ENCODE measurements at regions not wholly inside any gene's neighbourhood (a gene's known extent, or its start where the extent isn't known, plus 50 kb on each side); places are given as distances from the start of the nearest gene placed in this dataset.

DNA sequence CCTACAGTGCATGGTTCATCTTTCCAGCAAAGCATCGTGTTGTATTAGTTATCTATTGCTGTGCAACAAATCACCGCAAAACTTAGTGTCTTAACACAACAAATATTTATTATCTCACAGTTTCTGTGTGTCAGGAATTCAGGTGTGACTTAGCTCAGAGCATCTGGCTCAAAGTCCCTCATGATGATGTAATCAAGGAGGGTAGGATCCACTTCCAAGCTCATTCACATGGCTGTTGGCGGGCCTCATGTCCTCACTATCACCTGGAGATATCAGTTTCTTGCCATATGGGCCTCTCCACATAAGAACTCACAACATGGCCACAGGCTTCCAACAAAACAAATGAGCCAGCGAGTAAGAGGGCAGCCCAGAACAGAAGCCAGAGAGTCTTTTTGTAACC, 135.6 kb upstream of the GJB5 start:
- peaks cover under 1% of the 10 kb centered on the region for H3K36me3 Mint-ChIP-seq (ENCODE audit: insufficient read depth, unreplicated experiment)
- H3K36me3 ChIP-seq (ENCODE audit: control insufficient read depth, insufficient read depth, low read length) = no peaks in the 10 kb centered on the region
- peaks cover 6% of the 10 kb centered on the region for H3K27me3 Mint-ChIP-seq (ENCODE audit: insufficient read depth, unreplicated experiment)
- no peak overlapping the region for H3K4me3 ChIP-seq (ENCODE audit: low read depth, low read length)
- H3K9me3 ChIP-seq = no peaks in the 10 kb centered on the region
- ChIA-PET CTCF (no interaction called here), POLR2A (no interaction called here)
- no peaks in the 10 kb centered on the region for H3K9me3 Mint-ChIP-seq (ENCODE audit: unreplicated experiment)
- no peaks in the 10 kb centered on the region for H3K4me1 ChIP-seq
- BruUV-seq (replicated peaks) = no TSS peak
- no peak for DNase-seq
- TF ChIP-seq, protein P1, sequence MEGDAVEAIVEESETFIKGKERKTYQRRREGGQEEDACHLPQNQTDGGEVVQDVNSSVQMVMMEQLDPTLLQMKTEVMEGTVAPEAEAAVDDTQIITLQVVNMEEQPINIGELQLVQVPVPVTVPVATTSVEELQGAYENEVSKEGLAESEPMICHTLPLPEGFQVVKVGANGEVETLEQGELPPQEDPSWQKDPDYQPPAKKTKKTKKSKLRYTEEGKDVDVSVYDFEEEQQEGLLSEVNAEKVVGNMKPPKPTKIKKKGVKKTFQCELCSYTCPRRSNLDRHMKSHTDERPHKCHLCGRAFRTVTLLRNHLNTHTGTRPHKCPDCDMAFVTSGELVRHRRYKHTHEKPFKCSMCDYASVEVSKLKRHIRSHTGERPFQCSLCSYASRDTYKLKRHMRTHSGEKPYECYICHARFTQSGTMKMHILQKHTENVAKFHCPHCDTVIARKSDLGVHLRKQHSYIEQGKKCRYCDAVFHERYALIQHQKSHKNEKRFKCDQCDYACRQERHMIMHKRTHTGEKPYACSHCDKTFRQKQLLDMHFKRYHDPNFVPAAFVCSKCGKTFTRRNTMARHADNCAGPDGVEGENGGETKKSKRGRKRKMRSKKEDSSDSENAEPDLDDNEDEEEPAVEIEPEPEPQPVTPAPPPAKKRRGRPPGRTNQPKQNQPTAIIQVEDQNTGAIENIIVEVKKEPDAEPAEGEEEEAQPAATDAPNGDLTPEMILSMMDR (IDR thresholded peaks at IDR 0.05; ENCODE audit: insufficient read depth in 1 of 2, low read depth in 1 of 2, low read length in 1 of 2, severe bottlenecking in 1 of 2, unreplicated experiment in 1 of 2) = no peak
- H3K4me3 Mint-ChIP-seq (ENCODE audit: unreplicated experiment) = no peak overlapping the region
- H3K27ac Mint-ChIP-seq (ENCODE audit: unreplicated experiment) = no peak overlapping the region
- intact Hi-C loops (cut with micrococcal nuclease; ENCODE audit: unreplicated experiment) = no loop called here
- no peaks in the 10 kb centered on the region for H3K4me1 Mint-ChIP-seq (ENCODE audit: low read depth, unreplicated experiment)
- no peaks in the 10 kb centered on the region for H3K27me3 ChIP-seq (replicated peaks; ENCODE audit: control insufficient read depth, insufficient read depth, low read length)

DNA sequence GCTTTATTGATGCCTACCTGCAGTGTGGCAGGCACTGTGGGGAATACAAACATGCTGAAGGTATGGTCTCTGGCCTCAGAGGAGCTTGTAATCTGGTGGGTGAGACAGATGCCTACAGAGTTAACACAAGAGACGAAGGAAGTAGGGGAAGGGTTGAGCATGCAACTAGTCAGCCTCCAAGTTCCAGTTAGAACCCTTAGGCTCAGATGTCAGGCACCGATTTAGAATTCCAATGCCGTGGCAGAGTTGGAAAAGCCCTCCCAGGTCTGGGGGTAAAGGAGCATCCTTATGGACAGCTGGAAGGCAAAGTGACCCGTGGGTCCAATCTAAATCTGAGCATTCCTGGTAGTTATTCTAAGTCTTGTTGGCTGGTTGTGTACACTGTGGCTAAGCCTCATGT, 132.9 kb upstream of the GJB5 start:
- POLR2A ChIA-PET = no interaction called here
- Mint-ChIP-seq H3K4me3 (ENCODE audit: unreplicated experiment) (no peak overlapping the region), H3K27ac (ENCODE audit: unreplicated experiment) (no peak overlapping the region), H3K9me3 (ENCODE audit: unreplicated experiment) (no peaks in the 10 kb centered on the region), H3K27me3 (ENCODE audit: insufficient read depth, unreplicated experiment) (peaks cover 8% of the 10 kb centered on the region), H3K4me1 (ENCODE audit: low read depth, unreplicated experiment) (no peaks in the 10 kb centered on the region), H3K36me3 (ENCODE audit: insufficient read depth, unreplicated experiment) (no peaks in the 10 kb centered on the region)
- no peaks in the 10 kb centered on the region for H3K27me3 ChIP-seq (replicated peaks; ENCODE audit: control insufficient read depth, insufficient read depth, low read length)
- TF ChIP-seq, protein P1 (IDR thresholded peaks at IDR 0.05; ENCODE audit: insufficient read depth in 1 of 2, low read depth in 1 of 2, low read length in 1 of 2, severe bottlenecking in 1 of 2, unreplicated experiment in 1 of 2) = no peak
- H3K9me3 ChIP-seq = no peaks in the 10 kb centered on the region
- no peaks in the 10 kb centered on the region for H3K4me1 ChIP-seq
- no peak for DNase-seq
- intact Hi-C loops (cut with micrococcal nuclease; ENCODE audit: unreplicated experiment) = no loop called here
- H3K4me3 ChIP-seq (ENCODE audit: low read depth, low read length) = no peak overlapping the region
- CTCF ChIA-PET = no interaction called here
- H3K36me3 ChIP-seq (ENCODE audit: control insufficient read depth, insufficient read depth, low read length) = no peaks in the 10 kb centered on the region
- BruUV-seq (replicated peaks) = no TSS peak

DNA sequence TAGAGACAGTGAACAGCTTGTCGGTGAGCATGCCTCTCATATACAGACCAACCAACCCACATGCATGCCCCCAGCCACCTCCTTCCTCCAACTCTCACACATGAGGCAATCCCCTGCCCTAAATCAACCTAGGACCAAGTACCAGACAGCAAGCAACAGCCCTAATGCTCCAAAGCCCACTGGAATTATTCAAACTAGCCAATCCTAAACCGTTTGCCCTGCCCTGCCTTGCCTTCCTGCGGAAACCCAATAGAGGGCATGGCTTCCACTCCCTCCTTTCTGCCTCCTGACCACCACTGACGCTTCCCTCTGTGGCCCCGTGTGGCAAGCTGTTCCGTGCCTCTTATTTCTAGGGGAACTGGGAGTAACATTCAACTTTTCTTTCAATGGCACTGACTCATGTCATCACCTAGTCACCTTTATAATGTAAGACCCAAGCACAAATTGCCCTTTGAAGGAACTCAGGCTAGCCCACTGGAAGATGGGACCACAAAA, 129.3 kb upstream of the GJB5 start:
- CTCF ChIA-PET = no interaction called here
- TF ChIP-seq, protein P1 (IDR thresholded peaks at IDR 0.05; ENCODE audit: insufficient read depth in 1 of 2, low read depth in 1 of 2, low read length in 1 of 2, severe bottlenecking in 1 of 2, unreplicated experiment in 1 of 2) = no peak
- POLR2A ChIA-PET = no interaction called here
- no peaks in the 10 kb centered on the region for H3K4me1 ChIP-seq
- H3K9me3 ChIP-seq = no peaks in the 10 kb centered on the region
- Mint-ChIP-seq H3K4me1 (ENCODE audit: low read depth, unreplicated experiment) (no peaks in the 10 kb centered on the region), H3K36me3 (ENCODE audit: insufficient read depth, unreplicated experiment) (no peaks in the 10 kb centered on the region), H3K4me3 (ENCODE audit: unreplicated experiment) (no peak overlapping the region), H3K27me3 (ENCODE audit: insufficient read depth, unreplicated experiment) (peaks cover 8% of the 10 kb centered on the region), H3K9me3 (ENCODE audit: unreplicated experiment) (no peaks in the 10 kb centered on the region), H3K27ac (ENCODE audit: unreplicated experiment) (no peak overlapping the region)
- intact Hi-C loops (cut with micrococcal nuclease; ENCODE audit: unreplicated experiment) = no loop called here
- no peaks in the 10 kb centered on the region for H3K36me3 ChIP-seq (ENCODE audit: control insufficient read depth, insufficient read depth, low read length)
- no TSS peak for BruUV-seq (replicated peaks)
- no peak overlapping the region for H3K4me3 ChIP-seq (ENCODE audit: low read depth, low read length)
- no peak for DNase-seq
- no peaks in the 10 kb centered on the region for H3K27me3 ChIP-seq (replicated peaks; ENCODE audit: control insufficient read depth, insufficient read depth, low read length)
